Panc1 (cell line): ENCODE measurements at regions not wholly inside any gene's neighbourhood (a gene's known extent, or its start where the extent isn't known, plus 50 kb on each side); places are given as distances from the start of the nearest gene placed in this dataset.

Experiments used
- ATAC-seq: fragments of 200-7000 bp; cut with Tn5 transposase; 2 replicates; pipeline ENCODE4 v1.9.1; 2020; ENCODE audit warnings: mild to moderate bottlenecking, moderate library complexity
- BruUV-seq: library from RNA; stranded (reverse); fragments of 400-500 nt; replicated peaks from 2 replicates; lab custom pipeline; 2021; lab: Mats Ljungman, UMichigan
- CTCF ChIA-PET: fragments of 300-600 bp; sonication (Branson Sonifier 250); formaldehyde crosslinking; loops from one replicate; lab custom pipeline; 2022; ENCODE audit warnings: antibody characterized with exemption; lab: Charles Lee
- POLR2A ChIA-PET: fragments of 300-600 bp; sonication (Branson Sonifier 250); formaldehyde crosslinking; loops from one replicate; lab custom pipeline; 2022; ENCODE audit warnings: antibody characterized with exemption; lab: Charles Lee
- DNase-seq: peaks from one replicate; pipeline ENCODE4 v3.0.0-alpha.2; 2010; ENCODE audit warnings: low read depth, low spot score
- H3K27ac ChIP-seq: 2 replicates; pipeline ENCODE4 v1.5.1; 2011; ENCODE audit warnings: mild to moderate bottlenecking, low read length, inconsistent platforms
- H3K27me3 ChIP-seq: fragments of 200-500 bp; sonication (Bioruptor generic); 2 replicates; pipeline ENCODE4 v1.6.0; 2014; ENCODE audit warnings: low read length, inconsistent platforms; ENCODE audit not compliant: control insufficient read depth, insufficient read depth
- H3K36me3 ChIP-seq: fragments of 200-500 bp; sonication (Bioruptor generic); 2 replicates; pipeline ENCODE4 v1.5.1; 2014; ENCODE audit warnings: inconsistent platforms, mild to moderate bottlenecking, low read length, moderate library complexity; ENCODE audit not compliant: control insufficient read depth, insufficient read depth
- H3K4me1 ChIP-seq: 2 replicates; pipeline ENCODE4 v1.5.1; 2011; ENCODE audit warnings: inconsistent platforms, mild to moderate bottlenecking, low read length, moderate library complexity; ENCODE audit not compliant: control insufficient read depth, insufficient read depth
- H3K4me3 ChIP-seq, 2 experiments: 2 replicates each; pipeline ENCODE4 v1.5.1; 2011 to 2012; ENCODE audit warnings: low read depth in 2 of 2, low read length in 2 of 2, mild to moderate bottlenecking in 2 of 2, inconsistent platforms in 1 of 2, moderate library complexity in 1 of 2
- H3K9me3 ChIP-seq: fragments of 200-500 bp; sonication (Bioruptor generic); 2 replicates; pipeline ENCODE4 v1.5.1; 2014; ENCODE audit warnings: low read depth, mild to moderate bottlenecking, inconsistent platforms, low read length, moderate library complexity; ENCODE audit not compliant: control insufficient read depth, insufficient read depth
- CTCF ChIP-seq: fragments of 450-650 bp; IDR thresholded peaks from 2 replicates; pipeline ENCODE4 v1.5.1; 2017; ENCODE audit warnings: mild to moderate bottlenecking
- POLR2AphosphoS5 ChIP-seq: IDR thresholded peaks from 2 replicates; pipeline ENCODE4 v1.6.1; 2012; ENCODE audit warnings: mild to moderate bottlenecking, low read depth, low read length, moderate library complexity
- REST ChIP-seq, 2 experiments: IDR thresholded peaks; 2 replicates each; pipeline ENCODE4 v1.6.1; 2011 to 2012; ENCODE audit warnings: low read depth in 2 of 2, control low read depth in 1 of 2, low read length in 1 of 2, mild to moderate bottlenecking in 1 of 2, moderate library complexity in 1 of 2; ENCODE audit not compliant: insufficient read depth in 1 of 2
- SIN3A ChIP-seq: IDR thresholded peaks from 2 replicates; pipeline ENCODE4 v1.6.1; 2012; ENCODE audit warnings: low read depth, mild to moderate bottlenecking, low read length, moderate library complexity, borderline replicate concordance; ENCODE audit not compliant: insufficient read depth
- TCF7L2 ChIP-seq: IDR thresholded peaks from 2 replicates; pipeline ENCODE4 v1.6.1; 2011; ENCODE audit warnings: mild to moderate bottlenecking, low read depth, low read length, inconsistent platforms
- in situ Hi-C: cut with HindIII; loops from 2 replicates; pipeline ENCODE4 v1.10.0; 2016; ENCODE audit warnings: low sequenced_read_pairs, low pct_unique_long_range_greater_than_20kb
- intact Hi-C: fragments of 100-400 bp; cut with micrococcal nuclease; formaldehyde crosslinking; loops from one replicate; pipeline ENCODE4 v1.10.0; 2022; ENCODE audit not compliant: unreplicated experiment

- H3K9me3 ChIP-seq: no peaks in the 10 kb centered on the region
- CTCF ChIA-PET: no interaction called here
- ATAC-seq: no peak
- POLR2A ChIA-PET: interaction anchor here (0.9 kb wide), 1 partner anchor 316 kb away, joined by 3 read pairs; no protein-coding TSS in a partner anchor
- DNase-seq: no peak
- intact Hi-C loops (no loop called here), in situ Hi-C loops (no loop called here)
- no peaks in the 10 kb centered on the region for H3K27me3 ChIP-seq
- no peaks in the 10 kb centered on the region for H3K36me3 ChIP-seq
- no TSS peak for BruUV-seq
- no peaks in the 10 kb centered on the region for H3K4me1 ChIP-seq
- no peak overlapping the region for H3K27ac ChIP-seq
- TF ChIP-seq SIN3A: no peak
- no peak for TF ChIP-seq POLR2AphosphoS5
- no peak for TF ChIP-seq REST (IDR thresholded peaks at IDR 0.05; ENCODE audit: insufficient read depth in 1 of 2, low read depth in 2 of 2, low read length in 1 of 2)
- no peak for TF ChIP-seq CTCF
- TF ChIP-seq TCF7L2: no peak
- H3K4me3 ChIP-seq: no peak overlapping the region
These were observed 64.9 kb upstream of the ADRB1 start for GRCh38 chr10:113978802-113979201.

GRCh38 chr10:113979409-113979808, 64.3 kb upstream of the ADRB1 start:
- no TSS peak for BruUV-seq
- ATAC-seq (no peak), DNase-seq (no peak)
- TF ChIP-seq TCF7L2: no peak
- TF ChIP-seq SIN3A: no peak
- TF ChIP-seq CTCF: no peak
- TF ChIP-seq REST (IDR thresholded peaks at IDR 0.05; ENCODE audit: insufficient read depth in 1 of 2, low read depth in 2 of 2, low read length in 1 of 2): no peak
- TF ChIP-seq POLR2AphosphoS5: no peak
- ChIA-PET CTCF (no interaction called here), POLR2A (interaction anchor here (0.6 kb wide), 1 partner anchor 25 kb away, joined by 3 read pairs; no protein-coding TSS in a partner anchor)
- Histone ChIP-seq H3K9me3 (no peaks in the 10 kb centered on the region), H3K27ac (no peak overlapping the region), H3K27me3 (no peaks in the 10 kb centered on the region), H3K36me3 (no peaks in the 10 kb centered on the region), H3K4me1 (no peaks in the 10 kb centered on the region), H3K4me3 (no peak overlapping the region)
- intact Hi-C loops (no loop called here), in situ Hi-C loops (no loop called here)
